ENCODE measurements at regions not wholly inside any gene's neighbourhood (a gene's known extent, or its start where the extent isn't known, plus 50 kb on each side); places are given as distances from the start of the nearest gene placed in this dataset.
"Not testable (repeated sequence)": the region's sequence is repeated elsewhere in the genome, so short reads cannot be mapped to it uniquely, and the experiment has no call there.

- FAIRE-seq = peak; percentile 60
- TF ChIP-seq POLR2A (IDR thresholded peaks at IDR 0.05; ENCODE audit: low read depth, low read length) = no peak
- DNase-seq (ENCODE audit: insufficient read length, low spot score) = no peak
Measured at GRCh38 chr7:13717031-13717430, 272.4 kb downstream of the ETV1 start.

GRCh38 chr7:13724191-13724976, 265.1 kb downstream of the ETV1 start:
- DNase-seq (ENCODE audit: insufficient read length, low spot score) (no peak), FAIRE-seq (peak; percentile 62)
- no peak for TF ChIP-seq POLR2A (IDR thresholded peaks at IDR 0.05; ENCODE audit: low read depth, low read length)

GRCh38 chr7:13724977-13725566, 264.4 kb downstream of the ETV1 start:
- DNase-seq (ENCODE audit: insufficient read length, low spot score) = no peak
- peak; percentile 66 for FAIRE-seq
- no peak for TF ChIP-seq POLR2A (IDR thresholded peaks at IDR 0.05; ENCODE audit: low read depth, low read length)

- TF ChIP-seq POLR2A (IDR thresholded peaks at IDR 0.05; ENCODE audit: low read depth, low read length) = no peak
- no peak for FAIRE-seq
- no peak for DNase-seq (ENCODE audit: insufficient read length, low spot score)
Measured at GRCh38 chr7:13725591-13725990, 263.9 kb downstream of the ETV1 start.

DNA sequence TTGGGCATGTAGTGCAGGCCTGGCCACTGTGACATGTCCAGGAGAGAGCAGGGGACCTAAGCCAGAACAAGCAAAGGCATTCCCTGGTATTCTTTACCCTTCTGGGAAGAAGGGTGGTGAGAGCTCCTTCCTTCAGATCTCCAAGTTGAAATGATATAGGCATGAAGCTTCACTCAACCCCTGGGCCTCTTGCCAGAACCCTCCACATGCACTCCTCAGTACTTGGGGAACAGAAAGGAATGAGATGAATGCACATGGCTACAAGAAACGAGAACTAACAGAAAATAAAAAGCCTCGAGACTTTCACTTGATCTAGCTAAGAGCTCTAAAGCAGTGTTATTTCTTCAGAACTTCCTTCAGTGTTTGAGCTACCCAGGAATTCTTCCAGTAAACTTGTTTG, 262.2 kb downstream of the ETV1 start:
- no peak for DNase-seq (ENCODE audit: insufficient read length, low spot score)
- TF ChIP-seq POLR2A (IDR thresholded peaks at IDR 0.05; ENCODE audit: low read depth, low read length) = no peak
- peak; percentile 78 for FAIRE-seq

GRCh38 chr7:13727751-13728150, 261.7 kb downstream of the ETV1 start:
- peak; percentile 11 for FAIRE-seq
- DNase-seq (ENCODE audit: insufficient read length, low spot score) = no peak
- TF ChIP-seq POLR2A (IDR thresholded peaks at IDR 0.05; ENCODE audit: low read depth, low read length) = no peak

DNA sequence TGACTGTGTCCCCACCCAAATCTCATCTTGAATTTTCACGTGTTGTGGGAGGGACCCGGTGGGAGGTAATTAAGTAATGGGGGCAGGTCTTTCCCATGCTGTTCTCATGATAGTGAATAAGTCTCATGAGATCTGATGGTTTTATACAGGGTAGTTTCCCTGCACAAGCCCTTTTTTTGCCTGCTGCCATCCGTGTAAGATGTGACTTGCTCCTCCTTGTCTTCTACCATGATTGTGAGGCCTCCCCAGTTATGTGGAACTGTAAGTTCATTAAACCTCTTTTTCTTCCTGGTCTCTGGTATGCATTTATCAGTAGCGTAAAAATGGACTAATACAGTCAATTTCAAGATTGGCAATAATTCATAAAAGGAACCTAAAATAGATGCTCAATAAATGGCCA, 261.0 kb downstream of the ETV1 start:
- not testable (repeated sequence) for DNase-seq (ENCODE audit: insufficient read length, low spot score)
- FAIRE-seq = peak; percentile 6

DNA sequence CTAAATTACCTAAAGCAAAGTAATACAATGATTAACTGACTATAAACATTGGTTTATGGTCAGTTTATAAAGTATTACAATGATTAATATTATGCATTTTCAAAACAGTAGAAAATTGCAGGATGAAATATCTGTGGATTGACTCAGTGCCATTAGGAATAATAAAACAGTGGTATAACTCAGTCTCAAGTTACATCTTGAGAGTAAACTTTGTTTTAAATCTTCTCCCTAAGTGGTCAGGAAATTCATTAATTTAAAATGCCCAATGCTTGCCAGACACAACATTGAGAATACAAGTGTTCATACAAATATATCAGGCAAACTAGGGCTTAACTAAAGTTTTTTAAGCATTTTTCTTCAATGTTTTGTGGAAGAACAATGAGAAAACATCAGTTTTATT, 257.8 kb downstream of the ETV1 start:
- no peak for TF ChIP-seq POLR2A (IDR thresholded peaks at IDR 0.05; ENCODE audit: low read depth, low read length)
- FAIRE-seq = peak; percentile 62
- DNase-seq (ENCODE audit: insufficient read length, low spot score) = no peak

DNA sequence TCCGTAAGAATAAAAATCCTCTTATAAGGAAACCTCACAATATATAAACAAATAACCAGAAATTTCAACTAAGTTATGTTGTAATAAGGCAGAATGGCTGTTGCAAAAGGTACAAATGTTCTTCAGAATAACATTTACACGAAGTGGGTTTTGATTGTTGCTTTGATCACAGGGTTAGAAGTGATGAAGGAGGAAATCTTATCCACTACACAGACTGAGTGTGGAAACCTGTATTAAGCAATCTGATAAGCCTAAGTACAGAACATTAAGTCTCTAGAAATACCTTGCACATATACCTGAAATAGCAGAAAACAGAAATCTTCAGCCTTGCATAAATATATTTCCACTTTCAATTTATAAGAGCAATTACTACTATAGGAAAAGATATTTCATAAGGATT, 251.9 kb downstream of the ETV1 start:
- no peak for DNase-seq (ENCODE audit: insufficient read length, low spot score)
- TF ChIP-seq POLR2A (IDR thresholded peaks at IDR 0.05; ENCODE audit: low read depth, low read length) = no peak
- FAIRE-seq = peak; percentile 69

DNA sequence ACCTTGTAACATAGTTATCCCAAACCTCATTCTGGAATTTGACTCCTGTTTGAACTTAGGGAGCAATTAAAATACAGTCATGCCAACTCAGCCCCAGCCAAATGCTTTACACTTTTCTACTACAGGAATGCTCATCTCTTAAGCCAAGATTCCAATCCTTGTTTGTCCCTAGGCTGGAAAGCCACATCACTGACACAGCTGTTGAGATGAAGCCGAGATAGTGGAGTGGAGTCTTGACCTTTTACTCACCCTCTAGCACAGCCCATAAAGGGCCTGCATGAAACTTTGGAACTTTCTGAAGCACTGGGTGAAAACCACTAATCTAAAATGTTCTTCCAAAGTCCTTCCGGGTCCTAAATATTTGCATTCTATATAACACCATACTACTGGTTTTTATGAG, 247.3 kb downstream of the ETV1 start:
- FAIRE-seq (no peak), DNase-seq (ENCODE audit: insufficient read length, low spot score) (no peak)
- no peak for TF ChIP-seq POLR2A (IDR thresholded peaks at IDR 0.05; ENCODE audit: low read depth, low read length)

DNA sequence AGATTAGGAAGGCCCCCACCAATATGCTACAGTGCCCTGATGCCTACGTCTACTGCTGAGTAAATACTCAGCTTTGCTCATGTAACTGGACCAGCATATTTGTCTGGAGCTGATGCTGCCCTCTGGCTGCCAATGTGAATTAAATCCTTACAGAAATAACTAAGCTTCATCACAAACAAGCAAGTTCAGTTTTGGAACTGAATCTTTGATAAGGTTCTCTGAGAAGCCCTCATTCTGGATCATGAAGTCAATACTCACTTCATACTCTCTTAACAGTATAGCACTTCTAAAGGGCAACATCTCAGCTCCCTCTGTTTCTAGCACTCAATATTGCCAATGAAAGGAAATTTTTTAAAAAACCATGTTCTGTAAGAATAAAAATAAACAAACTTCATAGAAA, 246.7 kb downstream of the ETV1 start:
- no peak for TF ChIP-seq POLR2A (IDR thresholded peaks at IDR 0.05; ENCODE audit: low read depth, low read length)
- peak; percentile 100 for FAIRE-seq

GRCh38 chr7:13743226-13743625, 246.2 kb downstream of the ETV1 start:
- DNase-seq (ENCODE audit: insufficient read length, low spot score) (no peak), FAIRE-seq (no peak)
- TF ChIP-seq POLR2A (IDR thresholded peaks at IDR 0.05; ENCODE audit: low read depth, low read length) = no peak

More for the DNA sequence above, 246.7 kb downstream of the ETV1 start:
- DNase-seq (ENCODE audit: insufficient read length, low spot score) = peak; percentile 9

DNA sequence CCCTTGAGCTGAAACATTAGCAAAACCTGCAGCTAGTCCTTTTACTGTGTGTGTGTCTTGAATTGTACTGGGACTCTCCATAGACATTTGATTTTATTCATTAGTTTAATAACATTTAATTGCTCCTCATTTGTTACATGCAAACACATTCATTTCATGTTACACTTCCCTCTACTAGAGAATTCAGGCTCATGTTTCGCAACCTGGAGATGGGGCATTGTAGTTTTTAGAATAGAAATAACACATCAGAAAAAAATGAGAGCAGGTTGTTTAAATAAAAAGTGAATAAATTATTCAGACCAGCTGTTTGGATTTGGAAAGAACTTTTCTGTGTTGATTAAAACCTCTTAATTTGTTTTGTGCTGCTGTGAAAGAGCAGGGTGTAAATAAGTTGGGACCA, 243.9 kb downstream of the ETV1 start:
- FAIRE-seq (peak; percentile 38), DNase-seq (ENCODE audit: insufficient read length, low spot score) (no peak)
- no peak for TF ChIP-seq POLR2A (IDR thresholded peaks at IDR 0.05; ENCODE audit: low read depth, low read length)

- DNase-seq (ENCODE audit: insufficient read length, low spot score) (no peak), FAIRE-seq (peak; percentile 62)
- TF ChIP-seq POLR2A (IDR thresholded peaks at IDR 0.05; ENCODE audit: low read depth, low read length) = no peak
Measured at GRCh38 chr7:13748998-13749397, 240.5 kb downstream of the ETV1 start.

DNA sequence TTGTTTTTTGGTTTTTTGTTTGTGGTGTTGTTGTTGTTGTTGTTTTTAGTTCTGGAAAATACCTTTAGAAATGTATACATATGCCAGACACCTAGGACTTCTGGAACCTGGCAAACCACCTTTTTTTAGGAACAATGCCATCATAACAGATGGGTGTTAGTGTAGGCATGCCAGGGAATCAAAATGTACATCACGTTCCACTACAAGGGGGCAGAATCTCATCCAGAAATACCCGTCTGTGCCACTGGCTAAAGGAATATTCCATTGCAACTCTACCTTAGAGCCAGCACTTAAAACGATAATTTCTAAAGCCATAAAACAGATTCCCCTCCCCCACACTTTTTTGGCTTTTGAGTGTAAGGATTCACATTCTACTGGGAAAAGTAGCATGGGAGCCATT, 239.8 kb downstream of the ETV1 start:
- no peak for TF ChIP-seq POLR2A (IDR thresholded peaks at IDR 0.05; ENCODE audit: low read depth, low read length)
- FAIRE-seq (no peak), DNase-seq (ENCODE audit: insufficient read length, low spot score) (no peak)

Data from H54 (cell line).